H9 (cell line): ENCODE measurements at regions not wholly inside any gene's neighbourhood (a gene's known extent, or its start where the extent isn't known, plus 50 kb on each side); places are given as distances from the start of the nearest gene placed in this dataset.

ENCODE experiments used
- DNase-seq: peaks from one replicate; pipeline ENCODE4 v3.0.0-alpha.2; 2017
- H2AFZ ChIP-seq: one replicate; pipeline ENCODE4 v1.6.1; 2013; ENCODE audit warnings: mild to moderate bottlenecking, low read length, control low read depth, moderate library complexity
- H2AK5ac ChIP-seq: 2 replicates; pipeline ENCODE4 v1.6.1; 2013; ENCODE audit warnings: low read length, control low read depth, mixed read lengths; ENCODE audit not compliant: insufficient read length
- H2BK120ac ChIP-seq: one replicate; pipeline ENCODE4 v1.6.1; 2013; ENCODE audit warnings: low read depth, mild to moderate bottlenecking, low read length, control low read depth, inconsistent platforms; ENCODE audit not compliant: poor library complexity, severe bottlenecking
- H2BK12ac ChIP-seq: 2 replicates; pipeline ENCODE4 v1.6.1; 2013; ENCODE audit warnings: low read length, control low read depth, mixed read lengths, low read depth; ENCODE audit not compliant: insufficient read length
- H2BK15ac ChIP-seq: 2 replicates; pipeline ENCODE4 v1.6.1; 2013; ENCODE audit warnings: low read depth, low read length, control low read depth
- H2BK20ac ChIP-seq: one replicate; pipeline ENCODE4 v1.6.1; 2013; ENCODE audit warnings: low read depth, mild to moderate bottlenecking, low read length, control low read depth, inconsistent platforms; ENCODE audit not compliant: poor library complexity, severe bottlenecking
- H2BK5ac ChIP-seq: 2 replicates; pipeline ENCODE4 v1.6.1; 2013; ENCODE audit warnings: low read length, control low read depth, mixed read lengths; ENCODE audit not compliant: insufficient read length
- H3K14ac ChIP-seq: 2 replicates; pipeline ENCODE4 v1.6.1; 2013; ENCODE audit warnings: low read length, control low read depth; ENCODE audit not compliant: insufficient read depth
- H3K18ac ChIP-seq: 2 replicates; pipeline ENCODE4 v1.6.1; 2013; ENCODE audit warnings: low read depth, mild to moderate bottlenecking, mixed read lengths, low read length, control low read depth; ENCODE audit not compliant: insufficient read length
- H3K23ac ChIP-seq: 2 replicates; pipeline ENCODE4 v1.6.1; 2013; ENCODE audit warnings: low read length, control low read depth, mixed read lengths, low read depth; ENCODE audit not compliant: insufficient read length
- H3K23me2 ChIP-seq: 2 replicates; pipeline ENCODE4 v1.6.1; 2013; ENCODE audit warnings: low read depth, mild to moderate bottlenecking, mixed read lengths, low read length, control low read depth; ENCODE audit not compliant: insufficient read length, poor library complexity, severe bottlenecking
- H3K27ac ChIP-seq: 2 replicates; pipeline ENCODE4 v1.5.1; 2013; ENCODE audit warnings: low read length, control low read depth, mixed read lengths, low read depth; ENCODE audit not compliant: insufficient read length
- H3K27me3 ChIP-seq: 2 replicates; pipeline ENCODE4 v1.6.1; 2013; ENCODE audit warnings: low read length, control low read depth, inconsistent platforms; ENCODE audit not compliant: insufficient read depth
- H3K4ac ChIP-seq: 2 replicates; pipeline ENCODE4 v1.6.1; 2013; ENCODE audit warnings: low read depth, mild to moderate bottlenecking, control low read depth, inconsistent platforms, low read length, moderate library complexity
- H3K4me1 ChIP-seq: 2 replicates; pipeline ENCODE4 v1.6.1; 2013; ENCODE audit warnings: low read length, control low read depth, inconsistent platforms; ENCODE audit not compliant: insufficient read depth
- H3K4me2 ChIP-seq: 2 replicates; pipeline ENCODE4 v1.6.1; 2013; ENCODE audit warnings: low read length, control low read depth, mixed read lengths; ENCODE audit not compliant: insufficient read length, insufficient read depth
- H3K56ac ChIP-seq: 2 replicates; pipeline ENCODE4 v1.6.1; 2013; ENCODE audit warnings: low read depth, mild to moderate bottlenecking, mixed read lengths, low read length, control low read depth; ENCODE audit not compliant: insufficient read length
- H3K79me1 ChIP-seq: 2 replicates; pipeline ENCODE4 v1.6.1; 2013; ENCODE audit warnings: low read depth, mild to moderate bottlenecking, moderate library complexity, low read length, control low read depth, inconsistent platforms; ENCODE audit not compliant: insufficient read depth, poor library complexity, severe bottlenecking
- H3K79me2 ChIP-seq: 2 replicates; pipeline ENCODE4 v1.6.1; 2013; ENCODE audit warnings: low read length, control low read depth, inconsistent platforms; ENCODE audit not compliant: insufficient read depth
- H3K9ac ChIP-seq: 2 replicates; pipeline ENCODE4 v1.6.1; 2013; ENCODE audit warnings: low read length, control low read depth, mixed read lengths; ENCODE audit not compliant: insufficient read length; ENCODE audit errors: extremely low read depth
- H3K9me3 ChIP-seq: one replicate; pipeline ENCODE4 v1.6.1; 2013; ENCODE audit warnings: low read depth, low read length, inconsistent platforms; ENCODE audit not compliant: control insufficient read depth
- H3T11ph ChIP-seq: one replicate; pipeline ENCODE4 v1.6.1; 2013; ENCODE audit warnings: mild to moderate bottlenecking, low read length, control low read depth, inconsistent platforms
- H4K20me1 ChIP-seq: one replicate; pipeline ENCODE4 v1.6.1; 2013; ENCODE audit not compliant: control insufficient read depth, insufficient read length, insufficient read depth
- H4K5ac ChIP-seq: 2 replicates; pipeline ENCODE4 v1.6.1; 2013; ENCODE audit warnings: low read depth, mild to moderate bottlenecking, mixed read lengths, low read length, control low read depth; ENCODE audit not compliant: insufficient read length
- H4K8ac ChIP-seq: replicated peaks from 2 replicates; pipeline ENCODE4 v1.6.1; 2013; ENCODE audit warnings: low read length, control low read depth, mixed read lengths, low read depth; ENCODE audit not compliant: insufficient read length
- H4K91ac ChIP-seq: 2 replicates; pipeline ENCODE4 v1.6.1; 2013; ENCODE audit warnings: low read depth, mild to moderate bottlenecking, moderate library complexity, mixed read lengths, low read length, control low read depth; ENCODE audit not compliant: insufficient read length
- H3K27ac Mint-ChIP-seq, 3 experiments: 2 replicates in 2 of 3; 3 replicates in 1 of 3; pipeline ENCODE4 v1.8.0; 2020 to 2021; ENCODE audit warnings: mixed read lengths in 3 of 3, mild to moderate bottlenecking in 1 of 3, moderate library complexity in 1 of 3
- H3K27me3 Mint-ChIP-seq: 2 replicates; pipeline ENCODE4 v1.8.0; 2021; ENCODE audit warnings: low read depth, mild to moderate bottlenecking, moderate library complexity, mixed read lengths
- H3K36me3 Mint-ChIP-seq, 3 experiments: 2 replicates in 2 of 3; 3 replicates in 1 of 3; pipeline ENCODE4 v1.8.0; 2020 to 2021; ENCODE audit warnings: low read depth in 3 of 3, mixed read lengths in 3 of 3; ENCODE audit not compliant: insufficient read depth in 1 of 3
- H3K4me1 Mint-ChIP-seq, 2 experiments: 2 replicates each; pipeline ENCODE4 v1.8.0; 2020; ENCODE audit warnings: mixed read lengths in 2 of 2
- H3K4me3 Mint-ChIP-seq, 2 experiments: 2 replicates in 1 of 2; 3 replicates in 1 of 2; pipeline ENCODE4 v1.8.0; 2020 to 2021; ENCODE audit warnings: mild to moderate bottlenecking in 2 of 2, mixed read lengths in 2 of 2, moderate library complexity in 1 of 2
- H3K9me3 Mint-ChIP-seq, 2 experiments: 2 replicates in 1 of 2; 3 replicates in 1 of 2; pipeline ENCODE4 v1.8.0; 2020; ENCODE audit warnings: mild to moderate bottlenecking in 2 of 2, mixed read lengths in 2 of 2, moderate library complexity in 1 of 2
- TF ChIP-seq, protein P1 (sequence below): fragments of 200-600 bp; sonication (generic); conservative IDR thresholded peaks from 3 replicates; pipeline ENCODE4 v1.8.0; 2021; ENCODE audit warnings: antibody characterized with exemption, mild to moderate bottlenecking

DNA sequence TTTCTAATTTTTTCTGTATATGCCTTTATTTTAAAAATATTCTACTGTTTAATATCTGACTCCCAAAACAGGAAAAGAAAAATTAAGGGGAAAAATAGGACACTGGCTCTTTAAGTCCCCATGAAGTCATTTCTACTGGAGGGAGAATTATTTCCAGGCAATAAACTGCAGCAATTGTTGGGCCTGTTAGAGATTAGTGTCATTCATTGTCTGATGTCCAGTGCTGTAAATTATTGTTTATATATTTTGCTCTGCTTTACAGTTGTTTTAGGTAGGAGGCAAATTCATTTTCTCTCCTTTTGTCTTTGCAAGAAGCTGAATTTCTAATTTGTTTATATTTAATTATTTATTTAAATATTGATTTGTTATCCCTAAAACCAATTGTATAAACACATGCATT is 906.0 kb upstream of the CDH10 start:
- Histone ChIP-seq H3K4me2 (no peak overlapping the region), H3K27me3 (no peaks in the 10 kb centered on the region), H3K14ac (no peak overlapping the region), H3K4ac (no peak overlapping the region), H3K9ac (no peak overlapping the region), H2BK15ac (no peak overlapping the region), H2BK5ac (no peak overlapping the region), H3T11ph (no peak overlapping the region), H2BK20ac (no peak overlapping the region), H2BK120ac (no peak overlapping the region), H4K91ac (no peak overlapping the region), H3K23ac (no peak overlapping the region), H3K79me2 (no peaks in the 10 kb centered on the region), H2AFZ (no peak overlapping the region), H3K79me1 (no peaks in the 10 kb centered on the region), H3K27ac (no peak overlapping the region), H3K23me2 (no peaks in the 10 kb centered on the region), H3K56ac (no peak overlapping the region), H4K20me1 (no peaks in the 10 kb centered on the region), H3K18ac (no peak overlapping the region), H3K9me3 (no peaks in the 10 kb centered on the region), H2AK5ac (no peak overlapping the region), H4K8ac (no peak overlapping the region), H3K4me1 (no peaks in the 10 kb centered on the region), H2BK12ac (no peak overlapping the region), H4K5ac (no peak overlapping the region)
- Mint-ChIP-seq H3K9me3 (peaks cover 4 to 6% of the 10 kb centered on the region in 2 experiments; a peak in 3 of 5 replicates), H3K27ac (no peak overlapping the region), H3K27me3 (no peaks in the 10 kb centered on the region), H3K4me1 (no peaks in the 10 kb centered on the region; a peak in 1 of 4 replicates), H3K4me3 (no peak overlapping the region), H3K36me3 (peaks cover 0 to 6% (median under 1%) of the 10 kb centered on the region in 3 experiments; a peak in 4 of 7 replicates)
- DNase-seq: no peak
- TF ChIP-seq, protein P1, sequence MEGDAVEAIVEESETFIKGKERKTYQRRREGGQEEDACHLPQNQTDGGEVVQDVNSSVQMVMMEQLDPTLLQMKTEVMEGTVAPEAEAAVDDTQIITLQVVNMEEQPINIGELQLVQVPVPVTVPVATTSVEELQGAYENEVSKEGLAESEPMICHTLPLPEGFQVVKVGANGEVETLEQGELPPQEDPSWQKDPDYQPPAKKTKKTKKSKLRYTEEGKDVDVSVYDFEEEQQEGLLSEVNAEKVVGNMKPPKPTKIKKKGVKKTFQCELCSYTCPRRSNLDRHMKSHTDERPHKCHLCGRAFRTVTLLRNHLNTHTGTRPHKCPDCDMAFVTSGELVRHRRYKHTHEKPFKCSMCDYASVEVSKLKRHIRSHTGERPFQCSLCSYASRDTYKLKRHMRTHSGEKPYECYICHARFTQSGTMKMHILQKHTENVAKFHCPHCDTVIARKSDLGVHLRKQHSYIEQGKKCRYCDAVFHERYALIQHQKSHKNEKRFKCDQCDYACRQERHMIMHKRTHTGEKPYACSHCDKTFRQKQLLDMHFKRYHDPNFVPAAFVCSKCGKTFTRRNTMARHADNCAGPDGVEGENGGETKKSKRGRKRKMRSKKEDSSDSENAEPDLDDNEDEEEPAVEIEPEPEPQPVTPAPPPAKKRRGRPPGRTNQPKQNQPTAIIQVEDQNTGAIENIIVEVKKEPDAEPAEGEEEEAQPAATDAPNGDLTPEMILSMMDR: no peak
